Tibial artery (tissue), 4 donors: ENCODE measurements at regions not wholly inside any gene's neighbourhood (a gene's known extent, or its start where the extent isn't known, plus 50 kb on each side); places are given as distances from the start of the nearest gene placed in this dataset.

Experiments
- DNase-seq, 2 donors: peaks; one replicate each; pipeline ENCODE4 v3.0.0-alpha.2; 2019
- H3K27ac ChIP-seq, 2 donors: fragments of 200-600 bp; sonication (generic) in 1 of 2; 1 replicate in 1 of 2; 2 replicates in 1 of 2; pipeline ENCODE4 v1.5.1; 2018 to 2019; ENCODE audit warnings: mild to moderate bottlenecking in 1 of 2
- H3K27me3 ChIP-seq, 2 donors: fragments of 200-600 bp; sonication (generic) in 1 of 2; one replicate each; pipeline versions ENCODE4 v1.5.1 to v1.6.0; 2016 to 2019
- H3K36me3 ChIP-seq, 3 donors: fragments of 200-600 bp; sonication (generic) in 2 of 3; one replicate each; pipeline ENCODE4 v1.5.1; 2016 to 2019; ENCODE audit warnings: mild to moderate bottlenecking in 2 of 3
- H3K4me1 ChIP-seq, 4 donors: fragments of 200-600 bp; sonication (generic) in 2 of 4; 1 replicate in 3 of 4; 2 replicates in 1 of 4; pipeline ENCODE4 v1.5.1; 2016 to 2019
- H3K4me3 ChIP-seq, 2 donors: fragments of 200-600 bp; sonication (generic) in 1 of 2; 1 replicate in 1 of 2; 2 replicates in 1 of 2; pipeline ENCODE4 v1.5.1; 2018 to 2019; ENCODE audit warnings: mild to moderate bottlenecking in 2 of 2
- H3K9me3 ChIP-seq, 3 donors: fragments of 200-600 bp; sonication (generic) in 1 of 3; one replicate each; pipeline ENCODE4 v1.5.1; 2016 to 2019
- intact Hi-C: fragments of 100-400 bp; cut with DNase I; formaldehyde crosslinking; loops from one replicate; pipeline ENCODE4 v1.15.0; 2023; ENCODE audit warnings: low total_unique reads
- TF ChIP-seq, protein P1 (sequence below), 2 experiments: fragments of 200-600 bp in 1 of 2; fragments of 450-650 bp in 1 of 2; IDR thresholded peaks; one replicate each; pipeline ENCODE4 v1.5.1; 2017 to 2019; ENCODE audit warnings: antibody characterized with exemption in 2 of 2, mild to moderate bottlenecking in 1 of 2, moderate library complexity in 1 of 2

DNA sequence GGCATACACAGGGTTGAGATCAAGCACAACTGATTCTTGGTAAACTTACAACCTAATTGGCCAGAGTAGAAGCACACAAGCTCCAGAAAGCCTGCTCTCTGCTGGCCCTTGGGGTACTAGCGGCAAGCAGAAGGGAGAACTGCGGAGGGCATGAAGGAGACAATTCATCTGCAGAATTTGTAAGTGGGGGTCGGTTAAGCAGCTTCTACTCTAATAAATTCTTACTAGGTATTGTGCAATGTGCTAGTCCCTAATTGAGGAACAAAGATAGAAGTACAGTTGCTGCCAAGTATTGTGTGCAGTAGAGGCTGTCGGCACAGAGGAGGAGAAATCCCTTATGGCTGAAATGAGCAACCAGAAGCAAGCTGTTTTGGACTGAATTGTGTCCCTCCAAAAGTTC is 91.2 kb upstream of the VEPH1 start:
- TF ChIP-seq, protein P1, sequence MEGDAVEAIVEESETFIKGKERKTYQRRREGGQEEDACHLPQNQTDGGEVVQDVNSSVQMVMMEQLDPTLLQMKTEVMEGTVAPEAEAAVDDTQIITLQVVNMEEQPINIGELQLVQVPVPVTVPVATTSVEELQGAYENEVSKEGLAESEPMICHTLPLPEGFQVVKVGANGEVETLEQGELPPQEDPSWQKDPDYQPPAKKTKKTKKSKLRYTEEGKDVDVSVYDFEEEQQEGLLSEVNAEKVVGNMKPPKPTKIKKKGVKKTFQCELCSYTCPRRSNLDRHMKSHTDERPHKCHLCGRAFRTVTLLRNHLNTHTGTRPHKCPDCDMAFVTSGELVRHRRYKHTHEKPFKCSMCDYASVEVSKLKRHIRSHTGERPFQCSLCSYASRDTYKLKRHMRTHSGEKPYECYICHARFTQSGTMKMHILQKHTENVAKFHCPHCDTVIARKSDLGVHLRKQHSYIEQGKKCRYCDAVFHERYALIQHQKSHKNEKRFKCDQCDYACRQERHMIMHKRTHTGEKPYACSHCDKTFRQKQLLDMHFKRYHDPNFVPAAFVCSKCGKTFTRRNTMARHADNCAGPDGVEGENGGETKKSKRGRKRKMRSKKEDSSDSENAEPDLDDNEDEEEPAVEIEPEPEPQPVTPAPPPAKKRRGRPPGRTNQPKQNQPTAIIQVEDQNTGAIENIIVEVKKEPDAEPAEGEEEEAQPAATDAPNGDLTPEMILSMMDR (IDR thresholded peaks at IDR 0.05): no peak
- H3K27ac ChIP-seq: no peak overlapping the region
- intact Hi-C loops: no loop called here
- H3K9me3 ChIP-seq: no peaks in the 10 kb centered on the region
- H3K4me1 ChIP-seq: no peaks in the 10 kb centered on the region
- H3K4me3 ChIP-seq: no peak overlapping the region
- DNase-seq: no peak
- H3K36me3 ChIP-seq: no peaks in the 10 kb centered on the region
- H3K27me3 ChIP-seq: peaks cover 0 to 6% of the 10 kb centered on the region in 2 donors

DNA sequence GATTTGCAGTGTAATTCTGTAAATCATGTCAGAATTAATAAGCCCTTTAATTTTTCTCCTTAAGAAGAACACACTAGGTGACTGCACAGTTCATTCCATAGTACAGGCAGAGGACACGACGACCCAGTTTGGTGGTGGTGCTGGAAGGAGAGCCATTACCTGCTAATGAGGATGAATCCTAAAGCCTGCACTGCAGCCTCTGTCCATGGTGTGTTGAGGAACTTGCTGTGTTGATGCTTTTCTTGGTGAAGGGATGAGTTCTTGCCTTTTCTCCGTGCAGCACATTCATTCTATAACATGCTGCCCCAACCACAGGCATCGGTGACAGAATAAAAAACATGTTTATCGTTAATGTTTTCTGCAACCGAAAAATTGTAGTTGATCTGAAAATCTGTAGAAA is 89.6 kb upstream of the VEPH1 start:
- H3K9me3 ChIP-seq: no peaks in the 10 kb centered on the region
- H3K4me3 ChIP-seq: no peak overlapping the region
- DNase-seq: no peak
- no peaks in the 10 kb centered on the region for H3K4me1 ChIP-seq
- intact Hi-C loops: no loop called here
- peaks cover 0 to 6% of the 10 kb centered on the region in 2 donors for H3K27me3 ChIP-seq
- TF ChIP-seq, protein P1 (IDR thresholded peaks at IDR 0.05): no peak
- H3K27ac ChIP-seq: no peak overlapping the region
- H3K36me3 ChIP-seq: no peaks in the 10 kb centered on the region

DNA sequence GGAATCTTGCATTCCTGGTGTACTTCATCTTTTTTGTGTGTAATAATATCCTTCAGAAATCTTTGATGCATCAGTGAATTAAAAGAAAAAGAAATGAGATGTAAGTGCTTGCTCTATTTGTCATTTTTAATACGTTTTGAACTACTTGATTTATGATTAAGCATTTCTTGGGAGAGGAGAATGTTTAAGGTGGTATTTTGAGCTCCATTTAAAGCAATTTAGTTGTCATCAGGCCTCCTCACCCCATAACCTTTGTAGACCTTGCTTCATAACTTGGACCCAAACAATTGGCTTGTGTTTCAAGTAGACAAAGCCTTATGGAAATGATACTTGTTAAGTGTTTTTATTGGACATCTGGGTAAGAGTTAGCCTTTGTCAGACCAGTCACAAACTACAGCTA is 87.1 kb upstream of the VEPH1 start:
- H3K4me1 ChIP-seq: no peaks in the 10 kb centered on the region
- DNase-seq: no peak
- H3K9me3 ChIP-seq: no peaks in the 10 kb centered on the region
- H3K36me3 ChIP-seq: no peaks in the 10 kb centered on the region
- intact Hi-C loops: no loop called here
- TF ChIP-seq, protein P1 (IDR thresholded peaks at IDR 0.05): no peak
- peaks cover 0 to 5% of the 10 kb centered on the region in 2 donors for H3K27me3 ChIP-seq
- H3K27ac ChIP-seq: no peak overlapping the region
- H3K4me3 ChIP-seq: no peak overlapping the region

DNA sequence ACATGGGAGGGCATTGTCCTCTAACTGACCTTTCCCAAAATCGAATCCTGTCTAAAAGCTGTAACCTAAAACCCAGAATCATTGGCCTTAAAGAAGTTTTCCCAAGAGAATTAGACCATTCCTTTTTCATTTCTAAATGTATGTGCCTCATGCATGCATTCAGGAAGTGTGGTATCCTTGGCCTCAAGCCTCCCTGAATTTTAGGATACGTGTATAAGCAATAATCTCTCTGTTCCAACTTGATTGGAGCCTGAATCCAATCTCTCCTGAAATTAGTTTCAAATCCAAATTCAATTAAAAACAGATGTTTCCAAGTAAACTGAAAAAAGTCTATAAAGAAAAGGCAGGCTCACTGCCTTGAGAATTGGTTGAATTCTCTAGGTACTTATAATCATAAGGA is 86.0 kb upstream of the VEPH1 start:
- no peaks in the 10 kb centered on the region for H3K36me3 ChIP-seq
- H3K4me1 ChIP-seq: no peaks in the 10 kb centered on the region
- intact Hi-C loops: no loop called here
- TF ChIP-seq, protein P1 (IDR thresholded peaks at IDR 0.05): no peak
- no peak for DNase-seq
- no peak overlapping the region for H3K4me3 ChIP-seq
- H3K27ac ChIP-seq: no peak overlapping the region
- H3K9me3 ChIP-seq: no peaks in the 10 kb centered on the region
- no peaks in the 10 kb centered on the region for H3K27me3 ChIP-seq

DNA sequence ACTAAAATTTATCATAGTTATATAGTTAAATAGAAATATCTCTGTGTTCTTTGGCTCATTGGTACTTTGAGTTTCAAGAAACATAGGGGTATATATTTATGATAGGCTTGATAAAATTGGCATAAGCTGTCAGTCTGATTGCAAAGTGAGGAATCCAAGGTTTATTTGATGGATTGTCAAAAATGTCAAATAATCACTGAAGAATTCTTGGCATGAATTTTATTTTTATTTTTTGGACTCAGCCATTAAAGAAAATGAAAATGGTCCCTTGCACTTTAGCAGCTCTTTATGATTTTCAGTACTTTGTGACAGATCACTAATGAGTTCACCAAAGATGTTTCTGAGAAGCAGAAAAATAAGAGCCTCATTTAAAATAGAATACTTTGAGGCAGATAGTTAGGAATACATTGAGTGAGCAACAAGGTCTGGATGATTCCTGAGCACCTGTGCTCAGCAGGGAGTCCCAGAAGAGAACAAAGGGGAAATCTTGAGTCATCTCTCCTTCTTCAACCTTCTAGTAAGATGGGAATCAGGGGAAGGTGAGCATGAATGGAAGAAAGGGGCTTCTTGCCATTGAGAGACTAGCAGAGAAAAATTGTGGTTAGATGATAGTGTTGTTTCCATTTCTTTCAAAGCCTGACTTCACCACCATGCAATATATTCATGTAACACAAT is 85.3 kb upstream of the VEPH1 start:
- no peak overlapping the region for H3K27ac ChIP-seq
- H3K36me3 ChIP-seq: no peaks in the 10 kb centered on the region
- DNase-seq: no peak
- H3K4me1 ChIP-seq: no peaks in the 10 kb centered on the region
- intact Hi-C loops: no loop called here
- no peaks in the 10 kb centered on the region for H3K27me3 ChIP-seq
- no peak overlapping the region for H3K4me3 ChIP-seq
- H3K9me3 ChIP-seq: no peaks in the 10 kb centered on the region
- TF ChIP-seq, protein P1 (IDR thresholded peaks at IDR 0.05): no peak

DNA sequence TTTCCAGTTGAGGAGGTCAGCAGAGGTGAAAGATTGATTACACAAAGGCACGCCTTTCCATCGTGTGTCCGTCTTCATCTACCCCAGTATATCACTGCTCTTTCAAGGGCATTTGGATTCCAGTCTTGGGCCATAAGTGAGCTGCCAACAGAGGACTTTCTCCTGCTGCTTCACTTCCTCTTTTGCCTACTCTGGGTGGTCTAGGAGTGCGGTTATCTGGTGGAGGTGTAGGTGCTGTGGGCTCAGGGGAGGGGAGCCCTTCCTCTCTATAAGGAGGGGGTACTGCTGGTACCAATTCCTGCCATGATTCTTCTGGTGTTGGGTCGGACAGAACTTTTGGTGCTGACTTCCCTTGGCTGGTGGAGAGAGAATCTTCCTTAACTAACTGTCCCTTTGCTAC is 83.1 kb upstream of the VEPH1 start:
- TF ChIP-seq, protein P1 (IDR thresholded peaks at IDR 0.05): no peak
- Histone ChIP-seq H3K4me1 (no peaks in the 10 kb centered on the region), H3K9me3 (no peaks in the 10 kb centered on the region), H3K4me3 (no peak overlapping the region), H3K27me3 (no peaks in the 10 kb centered on the region), H3K36me3 (no peaks in the 10 kb centered on the region), H3K27ac (no peak overlapping the region)
- intact Hi-C loops: no loop called here
- DNase-seq: no peak
